ENCODE measurements at regions not wholly inside any gene's neighbourhood (a gene's known extent, or its start where the extent isn't known, plus 50 kb on each side); places are given as distances from the start of the nearest gene placed in this dataset.

- TF ChIP-seq THAP9 (CRISPR knock-in tag; IDR thresholded peaks at IDR 0.05; ENCODE audit: borderline replicate concordance) (no peak), BATF2 (CRISPR knock-in tag; IDR thresholded peaks at IDR 0.05) (no peak), MTF2 (CRISPR knock-in tag; IDR thresholded peaks at IDR 0.05; ENCODE audit: borderline replicate concordance) (no peak), JUN (CRISPR knock-in tag; IDR thresholded peaks at IDR 0.05) (no peak), MEIS2 (CRISPR knock-in tag; IDR thresholded peaks at IDR 0.05) (no peak), HOXA9 (CRISPR knock-in tag; IDR thresholded peaks at IDR 0.05; ENCODE audit: borderline replicate concordance) (no peak), ZNF557 (CRISPR knock-in tag; IDR thresholded peaks at IDR 0.05) (no peak), NAIF1 (CRISPR knock-in tag; IDR thresholded peaks at IDR 0.05; ENCODE audit: borderline replicate concordance) (no peak), SMYD3 (CRISPR knock-in tag; IDR thresholded peaks at IDR 0.05) (no peak), ATAD3A (CRISPR knock-in tag; IDR thresholded peaks at IDR 0.05) (no peak), RFXAP (CRISPR knock-in tag; IDR thresholded peaks at IDR 0.05; ENCODE audit: borderline replicate concordance) (no peak)
Measured at GRCh38 chr5:79186021-79186420, 49.9 kb upstream of the JMY start (continued).

Data from HepG2 (cell line).